DMS 273 (cell line): ENCODE measurements at regions not wholly inside any gene's neighbourhood (a gene's known extent, or its start where the extent isn't known, plus 50 kb on each side); places are given as distances from the start of the nearest gene placed in this dataset.

ENCODE experiments used
- DNase-seq: peaks from one replicate; lab custom pipeline; 2025; ENCODE audit not compliant: unreplicated experiment; lab: John Stamatoyannopoulos, UW

- DNase-seq: no peak
Observed at GRCh38 chr7:155984028-155984580, 171.8 kb upstream of the SHH start.

- no peak for DNase-seq
Observed at GRCh38 chr7:155983176-155983815, 171.0 kb upstream of the SHH start.

GRCh38 chr7:155981703-155982102 lies 169.4 kb upstream of the SHH start:
- DNase-seq: no peak

- DNase-seq: no peak
Observed at GRCh38 chr7:155980841-155981240, 168.6 kb upstream of the SHH start.

GRCh38 chr7:155979994-155980393 lies 167.7 kb upstream of the SHH start:
- DNase-seq: no peak

GRCh38 chr7:155979566-155979965 lies 167.3 kb upstream of the SHH start:
- no peak for DNase-seq

GRCh38 chr7:155975490-155975889 lies 163.2 kb upstream of the SHH start:
- no peak for DNase-seq

- DNase-seq: no peak
Observed at GRCh38 chr7:155974186-155974897, 162.1 kb upstream of the SHH start.

GRCh38 chr7:155973451-155973997 lies 161.3 kb upstream of the SHH start:
- no peak for DNase-seq

- DNase-seq: no peak
Observed at GRCh38 chr7:155972651-155973390, 160.6 kb upstream of the SHH start.

GRCh38 chr7:155972247-155972646 lies 160.0 kb upstream of the SHH start:
- DNase-seq: no peak

GRCh38 chr7:155971180-155971770 lies 159.0 kb upstream of the SHH start:
- no peak for DNase-seq

GRCh38 chr7:155969192-155969929 lies 157.1 kb upstream of the SHH start:
- DNase-seq: no peak

- no peak for DNase-seq
Observed at GRCh38 chr7:155965010-155965409, 152.7 kb upstream of the SHH start.

GRCh38 chr7:155964543-155964942 lies 152.3 kb upstream of the SHH start:
- DNase-seq: no peak

GRCh38 chr7:155963771-155964195 lies 151.5 kb upstream of the SHH start:
- DNase-seq: no peak

GRCh38 chr7:155963356-155963755 lies 151.1 kb upstream of the SHH start:
- DNase-seq: no peak

GRCh38 chr7:155962968-155963300 lies 150.7 kb upstream of the SHH start:
- no peak for DNase-seq

- DNase-seq: no peak
Observed at GRCh38 chr7:155962191-155962967, 150.1 kb upstream of the SHH start.
